Keratinocyte (primary cell): ENCODE measurements at regions not wholly inside any gene's neighbourhood (a gene's known extent, or its start where the extent isn't known, plus 50 kb on each side); places are given as distances from the start of the nearest gene placed in this dataset.
A peak's percentile ranks its signal among the peaks of the same experiment; 100 is the strongest.

Experiments
- DNase-seq: peaks from one replicate; pipeline ENCODE4 v3.0.0-alpha.2; 2011; ENCODE audit warnings: low read depth, missing footprints, low spot score
- FAIRE-seq: peaks from 2 replicates; lab custom pipeline; 2011; peaks lifted over from hg19 to GRCh38; lab: Jason Lieb, UNC
- H2AFZ ChIP-seq: 2 replicates; pipeline ENCODE4 v1.6.0; 2012; ENCODE audit warnings: low read length, control low read depth, inconsistent platforms; ENCODE audit not compliant: control insufficient read depth
- H3K27ac ChIP-seq: 2 replicates; pipeline ENCODE4 v1.5.1; 2011; ENCODE audit warnings: low read length; ENCODE audit not compliant: control insufficient read depth, insufficient read depth
- H3K27me3 ChIP-seq: 3 replicates; pipeline ENCODE4 v1.6.0; 2011; ENCODE audit warnings: low read length; ENCODE audit not compliant: control insufficient read depth, insufficient read depth; ENCODE audit errors: extremely low read depth
- H3K36me3 ChIP-seq, 2 experiments: 2 replicates in 1 of 2; 3 replicates in 1 of 2; pipeline ENCODE4 v1.5.1; 2011; ENCODE audit warnings: low read length in 2 of 2, mild to moderate bottlenecking in 1 of 2; ENCODE audit not compliant: control insufficient read depth in 2 of 2, insufficient read depth in 2 of 2; ENCODE audit errors: extremely low read depth in 1 of 2
- H3K4me1 ChIP-seq: 3 replicates; pipeline ENCODE4 v1.5.1; 2011; ENCODE audit warnings: low read length; ENCODE audit not compliant: control insufficient read depth, insufficient read depth; ENCODE audit errors: extremely low read depth
- H3K4me2 ChIP-seq: 3 replicates; pipeline ENCODE4 v1.6.0; 2011; ENCODE audit warnings: low read depth, low read length; ENCODE audit not compliant: control insufficient read depth, insufficient read depth; ENCODE audit errors: extremely low read depth
- H3K4me3 ChIP-seq, 3 experiments: fragments of 200-600 bp in 1 of 3; sonication (generic) in 1 of 3; 2 replicates in 2 of 3; 3 replicates in 1 of 3; pipeline ENCODE4 v1.5.1; 2011 to 2016; ENCODE audit warnings: low read length in 3 of 3, mild to moderate bottlenecking in 3 of 3, control low read depth in 2 of 3, inconsistent platforms in 1 of 3, low read depth in 1 of 3, mixed read lengths in 1 of 3, mixed run types in 1 of 3, moderate library complexity in 1 of 3; ENCODE audit not compliant: control insufficient read depth in 2 of 3, insufficient read depth in 2 of 3; ENCODE audit errors: extremely low read depth in 1 of 3
- H3K79me2 ChIP-seq: 2 replicates; pipeline ENCODE4 v1.6.0; 2012; ENCODE audit warnings: low read length; ENCODE audit not compliant: control insufficient read depth, insufficient read depth
- H3K9ac ChIP-seq: 3 replicates; pipeline ENCODE4 v1.6.0; 2011; ENCODE audit warnings: low read length; ENCODE audit not compliant: control insufficient read depth, insufficient read depth; ENCODE audit errors: extremely low read depth
- H3K9me1 ChIP-seq: 3 replicates; pipeline ENCODE4 v1.6.0; 2011; ENCODE audit warnings: low read length; ENCODE audit not compliant: control insufficient read depth, insufficient read depth; ENCODE audit errors: extremely low read depth
- H3K9me3 ChIP-seq: 2 replicates; pipeline ENCODE4 v1.5.1; 2012; ENCODE audit warnings: low read depth, low read length; ENCODE audit not compliant: control insufficient read depth
- H4K20me1 ChIP-seq: 3 replicates; pipeline ENCODE4 v1.6.0; 2011; ENCODE audit warnings: low read length; ENCODE audit not compliant: control insufficient read depth, insufficient read depth; ENCODE audit errors: extremely low read depth
- EZH2 ChIP-seq: IDR thresholded peaks from one replicate; pipeline ENCODE4 v1.6.1; 2012; ENCODE audit warnings: inconsistent platforms, mild to moderate bottlenecking, low read length, moderate library complexity
- dilution Hi-C: fragments of 300-500 bp; cut with MboI; formaldehyde crosslinking; loops from one replicate; pipeline ENCODE4 v1.7.0; 2020; ENCODE audit warnings: low sequenced_read_pairs; ENCODE audit not compliant: extremely low pct_ligation_motif_present
- TF ChIP-seq, protein P1 (sequence below), 3 experiments: IDR thresholded peaks in 1 of 3; conservative IDR thresholded peaks in 1 of 3; optimal IDR thresholded peaks in 1 of 3; 2 replicates in 2 of 3; 3 replicates in 1 of 3; pipeline versions ENCODE3 to v1.5.1; 2011; ENCODE audit warnings: low read length in 3 of 3, mild to moderate bottlenecking in 3 of 3, moderate library complexity in 2 of 3, control low read depth in 1 of 3, inconsistent platforms in 1 of 3; ENCODE audit not compliant: insufficient read depth in 2 of 3; ENCODE audit errors: extremely low read depth in 1 of 3

GRCh38 chr4:182141061-182141460, 102.1 kb upstream of the TENM3 start:
- TF ChIP-seq EZH2, result no peak
- TF ChIP-seq, protein P1, sequence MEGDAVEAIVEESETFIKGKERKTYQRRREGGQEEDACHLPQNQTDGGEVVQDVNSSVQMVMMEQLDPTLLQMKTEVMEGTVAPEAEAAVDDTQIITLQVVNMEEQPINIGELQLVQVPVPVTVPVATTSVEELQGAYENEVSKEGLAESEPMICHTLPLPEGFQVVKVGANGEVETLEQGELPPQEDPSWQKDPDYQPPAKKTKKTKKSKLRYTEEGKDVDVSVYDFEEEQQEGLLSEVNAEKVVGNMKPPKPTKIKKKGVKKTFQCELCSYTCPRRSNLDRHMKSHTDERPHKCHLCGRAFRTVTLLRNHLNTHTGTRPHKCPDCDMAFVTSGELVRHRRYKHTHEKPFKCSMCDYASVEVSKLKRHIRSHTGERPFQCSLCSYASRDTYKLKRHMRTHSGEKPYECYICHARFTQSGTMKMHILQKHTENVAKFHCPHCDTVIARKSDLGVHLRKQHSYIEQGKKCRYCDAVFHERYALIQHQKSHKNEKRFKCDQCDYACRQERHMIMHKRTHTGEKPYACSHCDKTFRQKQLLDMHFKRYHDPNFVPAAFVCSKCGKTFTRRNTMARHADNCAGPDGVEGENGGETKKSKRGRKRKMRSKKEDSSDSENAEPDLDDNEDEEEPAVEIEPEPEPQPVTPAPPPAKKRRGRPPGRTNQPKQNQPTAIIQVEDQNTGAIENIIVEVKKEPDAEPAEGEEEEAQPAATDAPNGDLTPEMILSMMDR (optimal IDR thresholded peaks at IDR 0.05 in 1 of 3, IDR thresholded peaks at IDR 0.05 in 1 of 3, conservative IDR thresholded peaks at IDR 0.05 in 1 of 3; ENCODE audit: extremely low read depth in 1 of 3, insufficient read depth in 2 of 3, low read length in 3 of 3), result no peak
- no peaks in the 10 kb centered on the region for H3K9me1 ChIP-seq
- peaks cover 14% of the 10 kb centered on the region for H3K4me1 ChIP-seq
- no peak overlapping the region for H3K27ac ChIP-seq
- H4K20me1 ChIP-seq, result no peaks in the 10 kb centered on the region
- H3K4me2 ChIP-seq, result peak overlapping the region; percentile 48
- no peaks in the 10 kb centered on the region for H3K27me3 ChIP-seq
- peak overlapping the region in 1 of 3 experiments; percentile 27 for H3K4me3 ChIP-seq
- no peak overlapping the region for H2AFZ ChIP-seq
- no peak for DNase-seq
- dilution Hi-C loops, result no loop called here
- H3K79me2 ChIP-seq, result peaks cover 24% of the 10 kb centered on the region
- H3K36me3 ChIP-seq, result no peaks in the 10 kb centered on the region
- FAIRE-seq, result no peak
- no peaks in the 10 kb centered on the region for H3K9me3 ChIP-seq
- H3K9ac ChIP-seq, result no peak overlapping the region

DNA sequence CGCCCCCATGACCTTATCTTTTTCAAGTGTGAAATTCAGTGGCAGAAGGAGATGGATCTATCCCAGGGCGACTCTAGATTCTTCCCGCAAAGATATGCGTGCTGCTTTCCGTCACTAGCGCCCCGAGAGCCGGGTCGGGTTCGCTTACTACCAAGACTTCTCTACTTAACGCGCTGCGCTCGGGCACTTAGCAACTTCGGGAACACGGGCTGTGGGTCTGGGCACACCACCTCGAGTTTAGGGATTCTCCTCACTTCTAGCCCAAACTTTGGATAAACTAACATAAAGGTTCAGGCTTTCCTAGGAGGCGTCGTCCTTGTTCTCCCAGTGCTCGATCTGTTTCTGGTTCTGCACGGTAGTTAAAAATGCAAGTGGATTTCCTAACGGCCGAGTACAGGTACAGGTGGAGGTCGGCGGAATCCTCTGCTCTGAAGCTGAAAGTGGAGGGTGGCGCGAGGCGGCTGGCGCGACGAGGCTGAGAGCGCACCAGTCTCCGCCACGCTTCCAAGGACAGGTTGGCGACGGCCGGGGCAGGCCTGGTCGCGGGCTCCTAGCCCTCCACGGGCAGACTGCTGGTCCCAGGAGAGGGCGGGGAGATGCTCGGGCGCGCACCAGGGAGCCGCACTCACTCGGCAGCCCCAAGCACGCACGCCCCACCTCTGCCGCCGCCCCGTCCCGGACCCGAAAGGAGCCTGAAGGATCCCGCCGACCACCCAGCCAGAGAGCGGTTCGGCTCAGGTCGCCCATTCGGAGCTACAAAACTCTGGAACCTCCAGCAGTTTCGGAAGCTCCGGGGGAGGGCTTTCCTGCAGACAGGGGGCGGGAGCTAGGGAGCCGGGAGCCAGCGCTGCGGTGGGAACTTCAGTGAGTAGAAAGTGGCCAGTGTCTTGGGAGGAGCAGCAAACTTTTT, 100.8 kb upstream of the TENM3 start:
- Histone ChIP-seq H3K4me2 (peak overlapping the region; percentile 94), H3K79me2 (peaks cover 37% of the 10 kb centered on the region), H3K4me3 (peak overlapping the region; percentile 75 to 76 (median 76)), H3K27me3 (no peaks in the 10 kb centered on the region), H3K9ac (peak overlapping the region; percentile 98), H3K9me3 (no peaks in the 10 kb centered on the region), H2AFZ (peak overlapping the region; percentile 67), H3K27ac (peak overlapping the region; percentile 97), H4K20me1 (no peaks in the 10 kb centered on the region), H3K9me1 (no peaks in the 10 kb centered on the region), H3K4me1 (peaks cover 24% of the 10 kb centered on the region), H3K36me3 (no peaks in the 10 kb centered on the region)
- dilution Hi-C loops, result no loop called here
- no peak for FAIRE-seq
- TF ChIP-seq EZH2, result no peak
- TF ChIP-seq, protein P1 (optimal IDR thresholded peaks at IDR 0.05 in 1 of 3, IDR thresholded peaks at IDR 0.05 in 1 of 3, conservative IDR thresholded peaks at IDR 0.05 in 1 of 3; ENCODE audit: extremely low read depth in 1 of 3, insufficient read depth in 2 of 3, low read length in 3 of 3), result no peak
- no peak for DNase-seq
